ENCODE measurements at regions not wholly inside any gene's neighbourhood (a gene's known extent, or its start where the extent isn't known, plus 50 kb on each side); places are given as distances from the start of the nearest gene placed in this dataset.

DNA sequence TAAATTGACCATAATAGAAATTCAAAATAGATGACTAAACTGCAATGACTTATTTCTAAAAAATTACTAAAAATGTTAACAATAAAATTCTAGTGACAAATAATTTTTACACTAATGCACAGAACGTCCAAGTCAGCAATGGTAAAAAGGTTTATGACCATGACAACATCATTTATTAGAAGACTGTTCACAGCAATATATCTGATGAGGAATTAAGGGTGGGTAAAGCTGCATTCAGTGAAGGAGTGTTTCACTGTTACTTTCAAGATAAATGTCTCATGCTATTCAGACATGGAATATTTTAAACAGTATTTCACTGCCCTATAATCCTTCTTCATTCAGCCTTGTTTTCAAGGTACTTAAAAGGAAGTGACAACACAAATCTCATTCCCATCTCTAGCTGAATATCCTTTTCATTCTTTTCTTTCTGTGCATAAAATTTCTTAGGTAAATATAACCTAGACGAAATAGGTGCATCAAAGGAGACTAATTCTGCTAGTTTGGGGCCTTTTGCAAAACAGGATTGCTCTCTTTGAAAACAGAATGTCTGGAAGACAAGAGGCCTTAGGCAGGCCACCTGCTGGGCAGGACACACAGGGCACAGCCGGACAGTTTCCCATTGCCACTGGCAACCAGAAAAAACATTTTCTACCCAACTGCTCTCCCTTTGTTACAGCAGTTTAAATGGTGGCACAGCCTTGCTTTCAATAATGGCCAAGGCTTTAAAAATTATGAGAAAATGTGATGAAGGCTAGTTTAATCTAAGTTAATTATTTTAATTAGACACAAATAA, 600.3 kb downstream of the SPRY1 start:
- Histone ChIP-seq H2AFZ (ENCODE audit: low read length) (no peak overlapping the region), H3K4me3 (ENCODE audit: low read length) (no peak overlapping the region), H3K4me1 (ENCODE audit: low read length) (no peaks in the 10 kb centered on the region), H3K27ac (ENCODE audit: low read length) (no peak overlapping the region), H3K4me2 (ENCODE audit: low read depth, low read length) (no peak overlapping the region), H3K9ac (ENCODE audit: low read length) (no peak overlapping the region), H3K79me2 (ENCODE audit: low read length) (no peaks in the 10 kb centered on the region), H3F3A (ENCODE audit: insufficient read depth, low read length) (no peaks in the 10 kb centered on the region), H3K9me2 (replicated peaks; ENCODE audit: insufficient read depth, low read length) (no peaks in the 10 kb centered on the region), H3K36me3 (replicated peaks; ENCODE audit: insufficient read depth, low read length) (no peaks in the 10 kb centered on the region), H3K27me3 (replicated peaks; ENCODE audit: insufficient read depth, low read length) (no peaks in the 10 kb centered on the region), H3K9me3 (replicated peaks; ENCODE audit: insufficient read depth, low read length) (no peaks in the 10 kb centered on the region), H4K20me1 (ENCODE audit: insufficient read depth, low read length) (no peaks in the 10 kb centered on the region)
- DNase-seq = no peak
- no peak for TF ChIP-seq EZH2 (optimal IDR thresholded peaks at IDR 0.05; ENCODE audit: low read depth, low read length)

DNA sequence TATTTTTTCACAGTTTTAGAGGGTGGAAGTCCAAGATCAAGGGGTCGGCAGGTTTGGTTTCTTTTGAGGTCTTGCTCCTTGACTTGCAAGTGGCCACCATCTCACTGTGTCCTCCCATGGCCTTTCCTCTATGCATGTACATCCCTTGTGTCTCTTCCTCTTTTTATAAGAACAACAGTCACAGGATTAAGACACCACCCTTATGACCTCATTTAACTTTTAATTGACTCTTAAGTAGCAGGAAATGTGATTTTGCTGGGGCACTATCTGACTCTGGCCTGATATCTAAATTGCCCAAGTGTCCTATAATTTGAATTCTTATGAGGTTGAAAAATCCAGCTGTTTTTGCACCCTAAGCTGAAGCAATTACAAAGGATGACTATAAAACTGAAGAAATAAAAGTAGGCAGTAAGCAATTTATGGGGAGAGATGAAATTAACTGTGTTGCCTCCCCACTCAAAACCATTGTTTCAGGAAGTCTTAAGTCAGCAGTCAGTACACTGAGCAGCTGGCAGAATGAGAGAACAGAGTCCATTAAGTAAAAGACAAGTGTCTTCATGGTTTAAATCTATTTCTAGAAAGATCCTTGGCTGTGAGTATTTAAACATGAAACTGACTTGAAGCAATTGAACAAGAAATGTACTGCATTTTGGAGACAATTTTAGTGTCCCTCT, 601.3 kb downstream of the SPRY1 start:
- Histone ChIP-seq H3F3A (ENCODE audit: insufficient read depth, low read length) (no peaks in the 10 kb centered on the region), H4K20me1 (ENCODE audit: insufficient read depth, low read length) (no peaks in the 10 kb centered on the region), H3K79me2 (ENCODE audit: low read length) (no peaks in the 10 kb centered on the region), H2AFZ (ENCODE audit: low read length) (no peak overlapping the region), H3K9ac (ENCODE audit: low read length) (no peak overlapping the region), H3K27ac (ENCODE audit: low read length) (no peak overlapping the region), H3K4me3 (ENCODE audit: low read length) (no peak overlapping the region), H3K9me3 (replicated peaks; ENCODE audit: insufficient read depth, low read length) (no peaks in the 10 kb centered on the region), H3K9me2 (replicated peaks; ENCODE audit: insufficient read depth, low read length) (no peaks in the 10 kb centered on the region), H3K4me2 (ENCODE audit: low read depth, low read length) (no peak overlapping the region), H3K27me3 (replicated peaks; ENCODE audit: insufficient read depth, low read length) (no peaks in the 10 kb centered on the region), H3K4me1 (ENCODE audit: low read length) (no peaks in the 10 kb centered on the region), H3K36me3 (replicated peaks; ENCODE audit: insufficient read depth, low read length) (no peaks in the 10 kb centered on the region)
- no peak for DNase-seq
- TF ChIP-seq, protein P1, sequence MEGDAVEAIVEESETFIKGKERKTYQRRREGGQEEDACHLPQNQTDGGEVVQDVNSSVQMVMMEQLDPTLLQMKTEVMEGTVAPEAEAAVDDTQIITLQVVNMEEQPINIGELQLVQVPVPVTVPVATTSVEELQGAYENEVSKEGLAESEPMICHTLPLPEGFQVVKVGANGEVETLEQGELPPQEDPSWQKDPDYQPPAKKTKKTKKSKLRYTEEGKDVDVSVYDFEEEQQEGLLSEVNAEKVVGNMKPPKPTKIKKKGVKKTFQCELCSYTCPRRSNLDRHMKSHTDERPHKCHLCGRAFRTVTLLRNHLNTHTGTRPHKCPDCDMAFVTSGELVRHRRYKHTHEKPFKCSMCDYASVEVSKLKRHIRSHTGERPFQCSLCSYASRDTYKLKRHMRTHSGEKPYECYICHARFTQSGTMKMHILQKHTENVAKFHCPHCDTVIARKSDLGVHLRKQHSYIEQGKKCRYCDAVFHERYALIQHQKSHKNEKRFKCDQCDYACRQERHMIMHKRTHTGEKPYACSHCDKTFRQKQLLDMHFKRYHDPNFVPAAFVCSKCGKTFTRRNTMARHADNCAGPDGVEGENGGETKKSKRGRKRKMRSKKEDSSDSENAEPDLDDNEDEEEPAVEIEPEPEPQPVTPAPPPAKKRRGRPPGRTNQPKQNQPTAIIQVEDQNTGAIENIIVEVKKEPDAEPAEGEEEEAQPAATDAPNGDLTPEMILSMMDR (IDR thresholded peaks at IDR 0.05; ENCODE audit: low read length) = no peak
- TF ChIP-seq EZH2phosphoT487 (IDR thresholded peaks at IDR 0.05; ENCODE audit: low read length) (no peak), EZH2 (optimal IDR thresholded peaks at IDR 0.05; ENCODE audit: low read depth, low read length) (no peak)

DNA sequence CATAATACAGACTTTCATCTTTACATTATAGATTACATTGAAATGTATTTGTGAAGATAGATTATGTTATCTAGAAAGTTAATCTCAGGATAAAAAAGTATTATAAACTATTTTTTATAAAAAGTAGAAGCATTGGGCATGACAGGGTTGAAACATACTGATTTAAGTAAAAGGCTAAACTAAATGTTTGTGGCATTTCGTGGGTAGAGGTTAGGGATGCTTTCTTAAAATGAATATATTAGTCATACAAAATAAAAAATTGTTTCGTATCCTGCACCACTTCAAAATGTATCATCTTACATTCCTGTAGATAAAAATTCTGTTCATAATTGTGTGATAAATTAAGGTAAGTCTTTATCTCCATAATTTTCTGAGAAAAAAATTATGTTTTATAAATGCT, 603.6 kb downstream of the SPRY1 start:
- Histone ChIP-seq H3K9me3 (replicated peaks; ENCODE audit: insufficient read depth, low read length) (no peaks in the 10 kb centered on the region), H3K27me3 (replicated peaks; ENCODE audit: insufficient read depth, low read length) (no peaks in the 10 kb centered on the region), H3K79me2 (ENCODE audit: low read length) (no peaks in the 10 kb centered on the region), H3K9ac (ENCODE audit: low read length) (no peak overlapping the region), H3K36me3 (replicated peaks; ENCODE audit: insufficient read depth, low read length) (no peaks in the 10 kb centered on the region), H3K9me2 (replicated peaks; ENCODE audit: insufficient read depth, low read length) (no peaks in the 10 kb centered on the region), H4K20me1 (ENCODE audit: insufficient read depth, low read length) (no peaks in the 10 kb centered on the region), H3F3A (ENCODE audit: insufficient read depth, low read length) (no peaks in the 10 kb centered on the region), H2AFZ (ENCODE audit: low read length) (no peak overlapping the region), H3K27ac (ENCODE audit: low read length) (no peak overlapping the region), H3K4me1 (ENCODE audit: low read length) (no peaks in the 10 kb centered on the region), H3K4me2 (ENCODE audit: low read depth, low read length) (no peak overlapping the region), H3K4me3 (ENCODE audit: low read length) (no peak overlapping the region)
- no peak for DNase-seq
- TF ChIP-seq, protein P1 (IDR thresholded peaks at IDR 0.05; ENCODE audit: low read length) = no peak
- TF ChIP-seq EZH2 (optimal IDR thresholded peaks at IDR 0.05; ENCODE audit: low read depth, low read length) (no peak), EZH2phosphoT487 (IDR thresholded peaks at IDR 0.05; ENCODE audit: low read length) (no peak)

DNA sequence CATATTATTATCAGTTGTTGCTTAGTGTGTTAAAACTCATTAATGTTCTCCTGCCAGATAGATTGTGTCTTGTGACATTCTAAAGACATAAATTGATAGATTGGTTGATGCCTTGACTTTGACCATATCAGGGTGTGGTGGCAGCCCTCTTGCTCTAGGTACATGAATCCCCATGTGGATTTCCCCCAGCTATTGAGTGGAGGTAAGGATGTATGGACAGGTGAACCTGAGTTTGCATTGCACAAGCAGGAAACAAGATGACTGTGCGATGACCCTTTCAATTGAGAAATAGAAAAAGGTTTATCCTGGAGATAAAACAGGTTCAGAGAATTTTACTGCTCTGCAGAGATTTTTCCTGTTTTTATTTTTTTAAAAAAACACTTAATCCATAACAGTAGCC, 619.2 kb downstream of the SPRY1 start:
- Histone ChIP-seq H3K9me3 (replicated peaks; ENCODE audit: insufficient read depth, low read length) (no peaks in the 10 kb centered on the region), H4K20me1 (ENCODE audit: insufficient read depth, low read length) (no peaks in the 10 kb centered on the region), H3K36me3 (replicated peaks; ENCODE audit: insufficient read depth, low read length) (no peaks in the 10 kb centered on the region), H3K79me2 (ENCODE audit: low read length) (no peaks in the 10 kb centered on the region), H3K27ac (ENCODE audit: low read length) (no peak overlapping the region), H3F3A (ENCODE audit: insufficient read depth, low read length) (peaks cover 9% of the 10 kb centered on the region), H3K4me3 (ENCODE audit: low read length) (no peak overlapping the region), H2AFZ (ENCODE audit: low read length) (no peak overlapping the region), H3K4me2 (ENCODE audit: low read depth, low read length) (no peak overlapping the region), H3K4me1 (ENCODE audit: low read length) (peaks cover 20% of the 10 kb centered on the region), H3K27me3 (replicated peaks; ENCODE audit: insufficient read depth, low read length) (no peaks in the 10 kb centered on the region), H3K9me2 (replicated peaks; ENCODE audit: insufficient read depth, low read length) (no peaks in the 10 kb centered on the region), H3K9ac (ENCODE audit: low read length) (no peak overlapping the region)
- DNase-seq = no peak
- TF ChIP-seq EZH2 (optimal IDR thresholded peaks at IDR 0.05; ENCODE audit: low read depth, low read length) = no peak
- TF ChIP-seq EZH2phosphoT487 (IDR thresholded peaks at IDR 0.05; ENCODE audit: low read length) = no peak
- TF ChIP-seq, protein P1 (IDR thresholded peaks at IDR 0.05; ENCODE audit: low read length) = no peak

Data from MM.1S (cell line).